OCI-LY3 (cell line): ENCODE measurements at regions not wholly inside any gene's neighbourhood (a gene's known extent, or its start where the extent isn't known, plus 50 kb on each side); places are given as distances from the start of the nearest gene placed in this dataset.
"Not testable (repeated sequence)": the region's sequence is repeated elsewhere in the genome, so short reads cannot be mapped to it uniquely, and the experiment has no call there.

ENCODE experiments used
- H2AFZ ChIP-seq: fragments of 200-600, 300-600 bp; shearing (Covaris generic); 2 replicates; pipeline ENCODE4 v1.6.0; 2014; ENCODE audit warnings: antibody characterized with exemption, low read depth, low read length
- H3K27ac ChIP-seq: fragments of 200-600, 300-600 bp; sonication (generic); 2 replicates; pipeline ENCODE4 v1.5.1; 2014; ENCODE audit warnings: mild to moderate bottlenecking, low read length, moderate library complexity, mixed read lengths
- H3K27me3 ChIP-seq: fragments of 200-600, 300-600 bp; sonication (generic); 2 replicates; pipeline ENCODE4 v1.6.1; 2014; ENCODE audit warnings: low read depth, low read length, mixed read lengths
- H3K36me3 ChIP-seq: fragments of 200-600, 300-600 bp; sonication (generic); replicated peaks from 2 replicates; pipeline ENCODE3; 2014; ENCODE audit warnings: low read depth, low read length, mixed read lengths
- H3K4me1 ChIP-seq: fragments of 300-600, 200-600 bp; sonication (generic); 2 replicates; pipeline ENCODE4 v1.6.1; 2014; ENCODE audit warnings: low read length, mixed read lengths
- H3K4me2 ChIP-seq: fragments of 200-600, 300-600 bp; sonication (generic); 2 replicates; pipeline ENCODE4 v1.6.1; 2014; ENCODE audit warnings: low read length, mixed read lengths
- H3K4me3 ChIP-seq: fragments of 300-600, 200-600 bp; sonication (generic); 2 replicates; pipeline ENCODE4 v1.5.1; 2014; ENCODE audit warnings: antibody characterized with exemption, mild to moderate bottlenecking, low read length, moderate library complexity
- H3K79me2 ChIP-seq: fragments of 300-600, 200-600 bp; shearing (Covaris generic); 2 replicates; pipeline ENCODE4 v1.6.1; 2014; ENCODE audit warnings: mild to moderate bottlenecking, low read length, mixed read lengths
- H3K9ac ChIP-seq: fragments of 300-600, 200-600 bp; shearing (Covaris generic); 2 replicates; pipeline ENCODE4 v1.6.0; 2014; ENCODE audit warnings: mild to moderate bottlenecking, low read length, moderate library complexity
- H3K9me3 ChIP-seq: fragments of 200-600, 300-600 bp; shearing (Covaris generic); 2 replicates; pipeline ENCODE4 v1.6.1; 2014; ENCODE audit warnings: low read length, mixed read lengths; ENCODE audit not compliant: insufficient read depth
- H4K20me1 ChIP-seq: fragments of 200-600, 300-600 bp; sonication (generic); 2 replicates; pipeline ENCODE4 v1.6.1; 2016; ENCODE audit warnings: low read length, mixed read lengths; ENCODE audit not compliant: insufficient read depth
- EZH2phosphoT487 ChIP-seq: fragments of 200-600 bp; shearing (Covaris generic); IDR thresholded peaks from 2 replicates; pipeline ENCODE4 v1.6.1; 2018; ENCODE audit warnings: antibody characterized with exemption, mixed run types, low read depth
- TF ChIP-seq, protein P1 (sequence below): fragments of 200-600, 300-600 bp; sonication (generic); IDR thresholded peaks from 2 replicates; pipeline ENCODE4 v1.5.1; 2014; ENCODE audit warnings: antibody characterized with exemption, low read length, low read depth

DNA sequence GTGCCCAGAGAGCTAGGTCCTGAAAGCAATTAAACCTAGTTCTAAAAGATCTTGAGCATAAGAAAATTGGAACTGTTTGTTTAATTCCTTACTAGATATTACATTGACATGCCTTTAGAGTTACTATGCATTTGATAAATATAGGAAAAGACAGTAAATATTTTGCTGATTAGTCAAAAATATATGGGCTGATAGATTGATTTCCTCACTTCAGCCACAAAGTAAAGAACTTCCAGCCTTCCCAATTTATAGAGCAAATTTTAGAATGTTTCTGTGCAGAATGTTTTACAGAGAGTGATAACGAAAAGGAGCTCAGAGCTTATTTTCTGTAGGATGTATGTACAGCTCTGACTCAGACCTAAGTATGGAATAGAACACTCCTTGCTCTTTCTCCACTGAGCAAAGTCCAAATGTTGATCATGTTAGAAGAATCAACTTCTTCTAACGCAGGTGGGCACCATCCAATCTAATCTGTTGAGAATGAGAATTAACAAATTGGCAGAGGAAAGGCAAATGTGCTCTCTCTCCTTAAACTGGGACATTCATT lies 72.9 kb upstream of the PAM start:
- H3K9ac ChIP-seq, result no peak overlapping the region
- no peaks in the 10 kb centered on the region for H4K20me1 ChIP-seq
- H3K4me3 ChIP-seq, result no peak overlapping the region
- TF ChIP-seq EZH2phosphoT487, result no peak
- TF ChIP-seq, protein P1, sequence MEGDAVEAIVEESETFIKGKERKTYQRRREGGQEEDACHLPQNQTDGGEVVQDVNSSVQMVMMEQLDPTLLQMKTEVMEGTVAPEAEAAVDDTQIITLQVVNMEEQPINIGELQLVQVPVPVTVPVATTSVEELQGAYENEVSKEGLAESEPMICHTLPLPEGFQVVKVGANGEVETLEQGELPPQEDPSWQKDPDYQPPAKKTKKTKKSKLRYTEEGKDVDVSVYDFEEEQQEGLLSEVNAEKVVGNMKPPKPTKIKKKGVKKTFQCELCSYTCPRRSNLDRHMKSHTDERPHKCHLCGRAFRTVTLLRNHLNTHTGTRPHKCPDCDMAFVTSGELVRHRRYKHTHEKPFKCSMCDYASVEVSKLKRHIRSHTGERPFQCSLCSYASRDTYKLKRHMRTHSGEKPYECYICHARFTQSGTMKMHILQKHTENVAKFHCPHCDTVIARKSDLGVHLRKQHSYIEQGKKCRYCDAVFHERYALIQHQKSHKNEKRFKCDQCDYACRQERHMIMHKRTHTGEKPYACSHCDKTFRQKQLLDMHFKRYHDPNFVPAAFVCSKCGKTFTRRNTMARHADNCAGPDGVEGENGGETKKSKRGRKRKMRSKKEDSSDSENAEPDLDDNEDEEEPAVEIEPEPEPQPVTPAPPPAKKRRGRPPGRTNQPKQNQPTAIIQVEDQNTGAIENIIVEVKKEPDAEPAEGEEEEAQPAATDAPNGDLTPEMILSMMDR, result no peak
- no peaks in the 10 kb centered on the region for H3K27me3 ChIP-seq
- no peaks in the 10 kb centered on the region for H3K36me3 ChIP-seq
- H3K27ac ChIP-seq, result no peak overlapping the region
- no peaks in the 10 kb centered on the region for H3K9me3 ChIP-seq
- no peak overlapping the region for H3K4me2 ChIP-seq
- H3K79me2 ChIP-seq, result no peaks in the 10 kb centered on the region
- H3K4me1 ChIP-seq, result peaks cover 5% of the 10 kb centered on the region; the same call in 1 of the 2 replicates
- H2AFZ ChIP-seq, result no peak overlapping the region

DNA sequence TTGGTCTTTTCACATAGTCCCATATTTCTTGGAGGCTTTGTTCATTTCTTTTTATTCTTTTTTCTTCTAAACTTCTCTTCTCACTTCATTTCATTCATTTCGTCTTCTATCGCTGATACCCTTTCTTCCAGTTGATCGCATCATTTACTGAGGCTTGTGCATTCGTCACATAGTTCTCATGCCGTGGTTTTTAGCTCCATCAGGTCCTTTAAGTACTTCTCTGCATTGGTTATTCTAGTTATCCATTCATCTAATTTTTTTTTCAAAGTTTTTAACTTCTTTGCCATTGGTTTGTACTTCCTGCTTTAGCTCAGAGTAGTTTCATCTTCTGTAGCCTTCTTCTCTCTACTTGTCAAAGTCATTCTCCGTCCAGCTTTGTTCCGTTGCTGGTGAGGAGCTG lies 67.0 kb upstream of the PAM start:
- not testable (repeated sequence) for H2AFZ ChIP-seq, H3K9me3 ChIP-seq, H3K36me3 ChIP-seq, H3K4me3 ChIP-seq, H3K4me1 ChIP-seq, H3K27ac ChIP-seq, H3K4me2 ChIP-seq, H3K9ac ChIP-seq, H4K20me1 ChIP-seq, H3K79me2 ChIP-seq, H3K27me3 ChIP-seq

DNA sequence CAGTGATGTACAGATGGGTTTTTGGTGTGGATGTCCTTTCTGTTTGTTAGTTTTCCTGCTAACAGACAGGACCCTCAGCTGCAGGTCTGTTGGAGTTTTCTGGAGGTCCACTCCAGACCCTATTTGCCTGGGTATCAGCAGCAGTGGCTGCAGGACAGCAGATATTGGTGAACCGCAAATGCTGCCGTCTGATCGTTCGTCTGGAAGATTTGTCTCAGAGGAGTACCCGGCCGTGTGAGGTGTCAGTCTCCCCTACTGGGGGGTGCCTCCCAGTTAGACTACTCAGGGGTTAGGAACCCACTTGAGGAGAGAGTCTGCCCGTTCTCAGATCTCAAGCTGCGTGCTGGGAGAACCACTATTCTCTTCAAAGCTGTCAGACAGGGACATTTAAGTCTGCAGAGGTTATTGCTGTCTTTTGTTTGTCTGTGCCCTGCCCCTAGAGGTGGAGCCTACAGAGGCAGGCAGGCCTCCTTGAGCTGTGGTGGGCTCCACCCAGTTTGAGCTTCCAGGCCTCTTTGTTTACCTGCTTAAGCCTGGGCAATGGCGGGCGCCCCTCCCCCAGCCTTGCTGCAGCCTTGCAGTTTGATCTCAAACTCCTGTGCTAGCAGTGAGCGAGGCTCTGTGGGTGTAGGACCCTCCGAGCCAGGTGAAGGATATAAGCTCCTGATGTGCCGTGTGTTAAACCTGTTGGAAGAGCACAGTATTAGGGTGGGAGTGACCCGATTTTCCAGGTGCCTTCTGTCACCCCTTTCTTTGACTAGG lies 66.3 kb upstream of the PAM start:
- H3K9ac ChIP-seq, H3K9me3 ChIP-seq, H3K27ac ChIP-seq, H3K4me2 ChIP-seq, H3K4me1 ChIP-seq, H2AFZ ChIP-seq, H3K79me2 ChIP-seq, H3K27me3 ChIP-seq, H4K20me1 ChIP-seq, H3K4me3 ChIP-seq, H3K36me3 ChIP-seq: not testable (repeated sequence)

DNA sequence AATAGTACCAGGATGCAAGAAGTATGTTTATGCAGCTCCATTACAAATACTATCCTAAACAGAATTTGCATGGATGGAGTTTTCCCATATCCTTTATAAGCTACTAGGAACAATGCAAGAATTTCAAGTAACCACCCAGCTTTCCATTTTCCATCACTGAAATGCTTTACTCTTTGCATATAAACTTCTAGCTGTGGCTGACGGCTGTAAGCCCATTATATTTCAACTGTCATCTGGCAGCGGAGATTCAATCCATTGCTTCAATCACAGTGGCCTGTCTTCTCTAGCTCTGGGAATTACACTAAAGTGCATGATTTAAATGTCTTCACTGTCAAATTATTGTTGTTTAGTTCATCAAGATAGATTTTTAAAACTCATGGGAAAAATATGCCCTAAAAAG lies 64.2 kb upstream of the PAM start:
- no peak overlapping the region for H3K4me3 ChIP-seq
- H4K20me1 ChIP-seq, result no peaks in the 10 kb centered on the region
- TF ChIP-seq, protein P1, result no peak
- no peak for TF ChIP-seq EZH2phosphoT487
- no peaks in the 10 kb centered on the region for H3K79me2 ChIP-seq
- no peak overlapping the region for H2AFZ ChIP-seq
- no peak overlapping the region for H3K9ac ChIP-seq
- H3K4me1 ChIP-seq, result no peaks in the 10 kb centered on the region
- H3K27ac ChIP-seq, result no peak overlapping the region
- no peaks in the 10 kb centered on the region for H3K27me3 ChIP-seq
- H3K36me3 ChIP-seq, result no peaks in the 10 kb centered on the region
- no peaks in the 10 kb centered on the region for H3K9me3 ChIP-seq
- no peak overlapping the region for H3K4me2 ChIP-seq

DNA sequence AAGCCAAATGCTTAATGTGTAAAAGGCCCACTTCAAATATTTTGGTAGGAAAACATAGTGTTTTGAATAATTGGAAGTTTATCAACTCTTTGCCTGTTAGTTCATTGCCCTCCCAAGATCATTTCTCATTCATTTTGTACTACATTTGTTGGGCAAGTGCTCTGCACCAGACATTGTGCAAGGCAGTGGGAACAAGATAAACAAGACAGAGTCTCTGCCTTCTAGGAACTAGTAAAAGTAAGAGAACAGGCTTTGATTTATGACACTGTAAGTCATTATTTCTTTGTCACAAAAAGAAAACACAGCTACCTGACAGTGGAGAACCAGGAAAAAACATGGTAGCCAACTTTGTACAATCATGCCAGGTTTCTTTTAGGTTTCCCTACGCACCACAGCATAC lies 63.7 kb upstream of the PAM start:
- H2AFZ ChIP-seq, result no peak overlapping the region
- no peaks in the 10 kb centered on the region for H3K4me1 ChIP-seq
- no peak overlapping the region for H3K4me3 ChIP-seq
- no peaks in the 10 kb centered on the region for H3K36me3 ChIP-seq
- H3K4me2 ChIP-seq, result no peak overlapping the region
- no peaks in the 10 kb centered on the region for H3K79me2 ChIP-seq
- no peak overlapping the region for H3K9ac ChIP-seq
- H3K9me3 ChIP-seq, result no peaks in the 10 kb centered on the region
- no peak overlapping the region for H3K27ac ChIP-seq
- TF ChIP-seq EZH2phosphoT487, result no peak
- TF ChIP-seq, protein P1, result no peak
- no peaks in the 10 kb centered on the region for H4K20me1 ChIP-seq
- H3K27me3 ChIP-seq, result no peaks in the 10 kb centered on the region
